ENCODE measurements at regions not wholly inside any gene's neighbourhood (a gene's known extent, or its start where the extent isn't known, plus 50 kb on each side); places are given as distances from the start of the nearest gene placed in this dataset.

GRCh38 chr5:167245868-167246267 lies 1045.6 kb upstream of the WWC1 start:
- TF ChIP-seq CTCF (optimal IDR thresholded peaks at IDR 0.05 in 1 of 3, IDR thresholded peaks at IDR 0.05 in 1 of 3, conservative IDR thresholded peaks at IDR 0.05 in 1 of 3; ENCODE audit: extremely low read depth in 1 of 3, insufficient read depth in 2 of 3, low read length in 3 of 3), result no peak
- TF ChIP-seq EZH2 (IDR thresholded peaks at IDR 0.05; ENCODE audit: low read length), result no peak

Measured in keratinocyte (primary cell).